ENCODE measurements at regions not wholly inside any gene's neighbourhood (a gene's known extent, or its start where the extent isn't known, plus 50 kb on each side); places are given as distances from the start of the nearest gene placed in this dataset.

- no peak for TF ChIP-seq CTCF (IDR thresholded peaks at IDR 0.05)
- no peak for TF ChIP-seq POLR2A (IDR thresholded peaks at IDR 0.05)
Observed at GRCh38 chrX:7603387-7603786, 239.6 kb upstream of the VCX start.

Data from body of pancreas (tissue), 4 donors.